ENCODE measurements at regions not wholly inside any gene's neighbourhood (a gene's known extent, or its start where the extent isn't known, plus 50 kb on each side); places are given as distances from the start of the nearest gene placed in this dataset.

GRCh38 chr2:188032306-188032705 is 259.4 kb upstream of the GULP1 start:
- TF ChIP-seq ZNF274 (IDR thresholded peaks at IDR 0.05; ENCODE audit: low read depth, low read length) (no peak), SUZ12 (IDR thresholded peaks at IDR 0.05; ENCODE audit: extremely low read depth, insufficient read depth, insufficient read length) (no peak)
